ENCODE measurements at regions not wholly inside any gene's neighbourhood (a gene's known extent, or its start where the extent isn't known, plus 50 kb on each side); places are given as distances from the start of the nearest gene placed in this dataset.
"Not testable (repeated sequence)": the region's sequence is repeated elsewhere in the genome, so short reads cannot be mapped to it uniquely, and the experiment has no call there.

DNA sequence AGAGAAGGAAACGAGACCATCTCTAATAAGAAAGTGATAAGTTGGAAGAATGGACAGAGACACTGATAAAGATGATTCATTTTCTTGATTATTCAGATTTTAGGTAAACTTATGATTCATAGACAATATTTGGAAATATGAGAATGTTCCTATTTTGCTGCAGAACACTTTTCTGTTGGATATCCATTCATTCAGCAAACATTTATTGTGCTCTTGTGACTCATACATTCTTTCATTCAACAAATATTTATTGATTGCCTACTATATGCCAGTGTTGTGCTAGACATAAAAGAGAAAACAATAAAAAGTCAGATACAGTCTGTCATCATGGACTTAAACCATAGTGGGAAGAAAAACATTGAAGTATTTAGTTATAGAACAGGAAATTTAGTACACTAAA, 1232.0 kb downstream of the STIM2 start:
- ChIA-PET POLR2A (no interaction called here), CTCF (no interaction called here)
- no peak overlapping the region for H3K4me3 ChIP-seq (ENCODE audit: low read depth, low read length)
- DNase-seq (ENCODE audit: low read depth, low spot score): no peak
- TF ChIP-seq, protein P1, sequence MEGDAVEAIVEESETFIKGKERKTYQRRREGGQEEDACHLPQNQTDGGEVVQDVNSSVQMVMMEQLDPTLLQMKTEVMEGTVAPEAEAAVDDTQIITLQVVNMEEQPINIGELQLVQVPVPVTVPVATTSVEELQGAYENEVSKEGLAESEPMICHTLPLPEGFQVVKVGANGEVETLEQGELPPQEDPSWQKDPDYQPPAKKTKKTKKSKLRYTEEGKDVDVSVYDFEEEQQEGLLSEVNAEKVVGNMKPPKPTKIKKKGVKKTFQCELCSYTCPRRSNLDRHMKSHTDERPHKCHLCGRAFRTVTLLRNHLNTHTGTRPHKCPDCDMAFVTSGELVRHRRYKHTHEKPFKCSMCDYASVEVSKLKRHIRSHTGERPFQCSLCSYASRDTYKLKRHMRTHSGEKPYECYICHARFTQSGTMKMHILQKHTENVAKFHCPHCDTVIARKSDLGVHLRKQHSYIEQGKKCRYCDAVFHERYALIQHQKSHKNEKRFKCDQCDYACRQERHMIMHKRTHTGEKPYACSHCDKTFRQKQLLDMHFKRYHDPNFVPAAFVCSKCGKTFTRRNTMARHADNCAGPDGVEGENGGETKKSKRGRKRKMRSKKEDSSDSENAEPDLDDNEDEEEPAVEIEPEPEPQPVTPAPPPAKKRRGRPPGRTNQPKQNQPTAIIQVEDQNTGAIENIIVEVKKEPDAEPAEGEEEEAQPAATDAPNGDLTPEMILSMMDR (IDR thresholded peaks at IDR 0.05; ENCODE audit: insufficient read depth, low read length, missing control alignments): no peak

GRCh38 chr4:28093071-28093470, 1232.4 kb downstream of the STIM2 start:
- ChIA-PET CTCF (no interaction called here), POLR2A (no interaction called here)
- TF ChIP-seq, protein P1 (IDR thresholded peaks at IDR 0.05; ENCODE audit: insufficient read depth, low read length, missing control alignments): no peak
- H3K4me3 ChIP-seq (ENCODE audit: low read depth, low read length): no peak overlapping the region
- DNase-seq (ENCODE audit: low read depth, low spot score): no peak

- CTCF ChIA-PET: no interaction called here
- H3K4me3 ChIP-seq (ENCODE audit: low read depth, low read length): no peak overlapping the region
- TF ChIP-seq, protein P1 (IDR thresholded peaks at IDR 0.05; ENCODE audit: insufficient read depth, low read length, missing control alignments): no peak
- POLR2A ChIA-PET: no interaction called here
- no peak for DNase-seq (ENCODE audit: low read depth, low spot score)
Measured at GRCh38 chr4:28101583-28101982, 1240.9 kb downstream of the STIM2 start.

GRCh38 chr4:28105271-28105859, 1244.7 kb downstream of the STIM2 start:
- ChIA-PET CTCF (no interaction called here), POLR2A (no interaction called here)
- DNase-seq (ENCODE audit: low read depth, low spot score): no peak
- TF ChIP-seq, protein P1 (IDR thresholded peaks at IDR 0.05; ENCODE audit: insufficient read depth, low read length, missing control alignments): no peak
- no peak overlapping the region for H3K4me3 ChIP-seq (ENCODE audit: low read depth, low read length)

GRCh38 chr4:28106155-28106554, 1245.5 kb downstream of the STIM2 start:
- ChIA-PET CTCF (no interaction called here), POLR2A (no interaction called here)
- no peak for DNase-seq (ENCODE audit: low read depth, low spot score)

GRCh38 chr4:28109801-28110200, 1249.2 kb downstream of the STIM2 start:
- TF ChIP-seq, protein P1 (IDR thresholded peaks at IDR 0.05; ENCODE audit: insufficient read depth, low read length, missing control alignments): no peak
- H3K4me3 ChIP-seq (ENCODE audit: low read depth, low read length): no peak overlapping the region
- DNase-seq (ENCODE audit: low read depth, low spot score): no peak
- POLR2A ChIA-PET: no interaction called here
- CTCF ChIA-PET: no interaction called here

More at GRCh38 chr4:28106155-28106554, 1245.5 kb downstream of the STIM2 start:
- TF ChIP-seq, protein P1 (IDR thresholded peaks at IDR 0.05; ENCODE audit: insufficient read depth, low read length, missing control alignments): no peak
- H3K4me3 ChIP-seq (ENCODE audit: low read depth, low read length): no peak overlapping the region

GRCh38 chr4:28112691-28113335, 1252.2 kb downstream of the STIM2 start:
- H3K4me3 ChIP-seq (ENCODE audit: low read depth, low read length); POLR2A ChIA-PET; CTCF ChIA-PET; DNase-seq (ENCODE audit: low read depth, low spot score): not testable (repeated sequence)

DNA sequence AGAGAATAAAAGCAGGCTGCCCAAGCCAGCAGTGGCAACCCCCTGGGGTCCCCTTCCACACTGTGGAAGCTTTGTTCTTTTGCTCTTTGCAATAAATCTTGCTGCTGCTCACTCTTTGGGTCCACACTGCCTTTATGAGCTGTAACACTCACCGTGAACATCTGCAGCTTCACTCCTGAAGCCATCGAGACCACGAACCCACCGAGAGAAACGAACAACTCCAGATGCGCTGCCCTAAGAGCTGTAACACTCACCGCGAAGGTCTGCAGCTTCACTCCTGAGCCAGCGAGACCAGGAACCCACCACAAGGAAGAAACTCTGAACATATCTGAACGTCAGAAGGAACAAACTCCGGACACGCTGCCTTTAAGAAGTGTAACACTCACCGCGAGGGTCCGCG, 1252.9 kb downstream of the STIM2 start:
- DNase-seq (ENCODE audit: low read depth, low spot score); CTCF ChIA-PET; POLR2A ChIA-PET; H3K4me3 ChIP-seq (ENCODE audit: low read depth, low read length): not testable (repeated sequence)

DNA sequence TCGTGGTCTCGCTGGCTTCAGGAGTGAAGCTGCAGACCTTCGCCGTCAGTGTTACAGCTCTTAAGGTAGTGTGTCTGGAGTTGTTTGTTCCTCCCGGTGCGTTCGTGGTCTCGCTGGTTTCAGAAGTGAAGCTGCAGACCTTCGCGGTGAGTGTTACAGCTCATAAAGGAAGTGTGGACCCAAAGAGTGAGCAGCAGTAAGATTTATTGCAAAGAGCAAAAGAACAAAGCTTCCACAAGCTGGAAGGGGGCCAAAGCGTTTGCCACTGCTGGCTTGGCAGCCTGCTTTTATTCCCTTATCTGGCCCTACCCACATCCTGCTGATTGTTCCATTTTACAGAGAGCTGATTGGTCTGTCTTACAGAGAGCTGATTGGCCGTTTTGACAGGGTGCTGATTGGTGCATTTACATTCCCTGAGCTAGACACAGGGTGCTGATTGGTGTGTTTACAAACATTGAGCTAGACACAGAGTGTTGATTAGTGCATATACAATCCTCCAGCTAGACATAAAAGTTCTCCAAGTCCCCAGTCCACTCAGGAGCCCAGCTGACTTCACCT, 1256.0 kb downstream of the STIM2 start:
- POLR2A ChIA-PET; H3K4me3 ChIP-seq (ENCODE audit: low read depth, low read length); CTCF ChIA-PET; DNase-seq (ENCODE audit: low read depth, low spot score): not testable (repeated sequence)
